ENCODE measurements at regions not wholly inside any gene's neighbourhood (a gene's known extent, or its start where the extent isn't known, plus 50 kb on each side); places are given as distances from the start of the nearest gene placed in this dataset.
"Not testable (repeated sequence)": the region's sequence is repeated elsewhere in the genome, so short reads cannot be mapped to it uniquely, and the experiment has no call there.

GRCh38 chrX:13386636-13387035 is 66.8 kb upstream of the ATXN3L start:
- DNase-seq = no peak
- no peaks in the 10 kb centered on the region for H3K27me3 ChIP-seq (ENCODE audit: insufficient read depth, low read length, poor library complexity)
- H3K27ac ChIP-seq (ENCODE audit: low read depth, low read length) = no peak overlapping the region
- no peak overlapping the region for H3K9ac ChIP-seq (ENCODE audit: low read length)
- H3K79me1 ChIP-seq (ENCODE audit: low read length) = no peaks in the 10 kb centered on the region
- H2BK15ac ChIP-seq (replicated peaks; ENCODE audit: low read depth) = no peak overlapping the region
- H2BK120ac ChIP-seq (ENCODE audit: low read depth, low read length) = peak overlapping the region; percentile 28
- H4K5ac ChIP-seq (ENCODE audit: low read length) = no peak overlapping the region
- H3K4ac ChIP-seq (ENCODE audit: low read depth, low read length) = no peak overlapping the region
- H3K18ac ChIP-seq (ENCODE audit: low read length) = no peak overlapping the region
- no peak overlapping the region for H3K56ac ChIP-seq (ENCODE audit: low read length)
- H3K4me1 ChIP-seq (ENCODE audit: control insufficient read depth, low read depth, low read length) = no peaks in the 10 kb centered on the region
- H4K8ac ChIP-seq (ENCODE audit: low read depth, low read length) = no peak overlapping the region
- H3K79me2 ChIP-seq (ENCODE audit: control insufficient read depth, insufficient read depth, low read length) = no peaks in the 10 kb centered on the region
- H2AK5ac ChIP-seq (ENCODE audit: low read length) = no peak overlapping the region
- no peak overlapping the region for H2BK5ac ChIP-seq (ENCODE audit: low read length)
- no peak overlapping the region for H3K4me2 ChIP-seq (ENCODE audit: low read length)
- H3K4me3 ChIP-seq (ENCODE audit: low read length) = no peak overlapping the region
- no peaks in the 10 kb centered on the region for H3K36me3 ChIP-seq (ENCODE audit: control insufficient read depth, insufficient read depth, low read length)
- H3K23ac ChIP-seq (ENCODE audit: low read length) = no peak overlapping the region

- no peak overlapping the region for H3K23ac ChIP-seq (ENCODE audit: low read length)
- H2AK5ac ChIP-seq (ENCODE audit: low read length) = no peak overlapping the region
- H3K9ac ChIP-seq (ENCODE audit: low read length) = no peak overlapping the region
- no peak overlapping the region for H3K4me2 ChIP-seq (ENCODE audit: low read length)
- H3K27ac ChIP-seq (ENCODE audit: low read depth, low read length) = no peak overlapping the region
- no peak overlapping the region for H2BK15ac ChIP-seq (replicated peaks; ENCODE audit: low read depth)
- no peak overlapping the region for H4K5ac ChIP-seq (ENCODE audit: low read length)
- no CpG with 5 or more reads among the region's 3 CpGs for WGBS (ENCODE audit: extremely low coverage, insufficient coverage, low lambda C conversion rate)
- H3K4me1 ChIP-seq (ENCODE audit: control insufficient read depth, low read depth, low read length) = no peaks in the 10 kb centered on the region
- no peaks in the 10 kb centered on the region for H3K36me3 ChIP-seq (ENCODE audit: control insufficient read depth, insufficient read depth, low read length)
- no peak overlapping the region for H3K4me3 ChIP-seq (ENCODE audit: low read length)
- H4K8ac ChIP-seq (ENCODE audit: low read depth, low read length) = no peak overlapping the region
- no peak overlapping the region for H3K56ac ChIP-seq (ENCODE audit: low read length)
- H3K4ac ChIP-seq (ENCODE audit: low read depth, low read length) = no peak overlapping the region
- no peak overlapping the region for H2BK120ac ChIP-seq (ENCODE audit: low read depth, low read length)
- no peak overlapping the region for H2BK5ac ChIP-seq (ENCODE audit: low read length)
- no peaks in the 10 kb centered on the region for H3K79me1 ChIP-seq (ENCODE audit: low read length)
- H3K27me3 ChIP-seq (ENCODE audit: insufficient read depth, low read length, poor library complexity) = no peaks in the 10 kb centered on the region
- H3K18ac ChIP-seq (ENCODE audit: low read length) = no peak overlapping the region
- no peaks in the 10 kb centered on the region for H3K79me2 ChIP-seq (ENCODE audit: control insufficient read depth, insufficient read depth, low read length)
- DNase-seq = no peak
These were observed 66.2 kb upstream of the ATXN3L start for GRCh38 chrX:13386092-13386491.

- Histone ChIP-seq H3K27me3 (ENCODE audit: insufficient read depth, low read length, poor library complexity) (no peaks in the 10 kb centered on the region), H2AK5ac (ENCODE audit: low read length) (no peak overlapping the region), H3K4me1 (ENCODE audit: control insufficient read depth, low read depth, low read length) (no peaks in the 10 kb centered on the region), H2BK120ac (ENCODE audit: low read depth, low read length) (no peak overlapping the region), H3K79me1 (ENCODE audit: low read length) (no peaks in the 10 kb centered on the region), H3K18ac (ENCODE audit: low read length) (no peak overlapping the region), H3K4ac (ENCODE audit: low read depth, low read length) (no peak overlapping the region), H3K4me2 (ENCODE audit: low read length) (no peak overlapping the region), H4K5ac (ENCODE audit: low read length) (no peak overlapping the region), H4K8ac (ENCODE audit: low read depth, low read length) (no peak overlapping the region), H3K56ac (ENCODE audit: low read length) (no peak overlapping the region), H2BK15ac (replicated peaks; ENCODE audit: low read depth) (no peak overlapping the region), H3K27ac (ENCODE audit: low read depth, low read length) (no peak overlapping the region), H3K23ac (ENCODE audit: low read length) (no peak overlapping the region), H3K4me3 (ENCODE audit: low read length) (no peak overlapping the region), H2BK5ac (ENCODE audit: low read length) (no peak overlapping the region), H3K79me2 (ENCODE audit: control insufficient read depth, insufficient read depth, low read length) (no peaks in the 10 kb centered on the region), H3K9ac (ENCODE audit: low read length) (no peak overlapping the region), H3K36me3 (ENCODE audit: control insufficient read depth, insufficient read depth, low read length) (no peaks in the 10 kb centered on the region)
- DNase-seq = no peak
- WGBS (ENCODE audit: extremely low coverage, insufficient coverage, low lambda C conversion rate) = no CpG with 5 or more reads among the region's 5 CpGs
These were observed 64.1 kb upstream of the ATXN3L start for GRCh38 chrX:13383907-13384306.

GRCh38 chrX:13381514-13381913 is 61.7 kb upstream of the ATXN3L start:
- H3K27ac ChIP-seq (ENCODE audit: low read depth, low read length) = no peak overlapping the region
- no peak overlapping the region for H3K18ac ChIP-seq (ENCODE audit: low read length)
- no peak overlapping the region for H2BK120ac ChIP-seq (ENCODE audit: low read depth, low read length)
- H3K4me1 ChIP-seq (ENCODE audit: control insufficient read depth, low read depth, low read length) = no peaks in the 10 kb centered on the region
- H3K56ac ChIP-seq (ENCODE audit: low read length) = no peak overlapping the region
- H2AK5ac ChIP-seq (ENCODE audit: low read length) = no peak overlapping the region
- H4K8ac ChIP-seq (ENCODE audit: low read depth, low read length) = no peak overlapping the region
- no peak for DNase-seq
- H3K9ac ChIP-seq (ENCODE audit: low read length) = no peak overlapping the region
- no peak overlapping the region for H3K4me3 ChIP-seq (ENCODE audit: low read length)
- H3K79me1 ChIP-seq (ENCODE audit: low read length) = no peaks in the 10 kb centered on the region
- WGBS (ENCODE audit: extremely low coverage, insufficient coverage, low lambda C conversion rate) = no CpG with 5 or more reads among the region's 2 CpGs
- H4K5ac ChIP-seq (ENCODE audit: low read length) = no peak overlapping the region
- no peak overlapping the region for H2BK5ac ChIP-seq (ENCODE audit: low read length)
- no peaks in the 10 kb centered on the region for H3K79me2 ChIP-seq (ENCODE audit: control insufficient read depth, insufficient read depth, low read length)
- no peak overlapping the region for H2BK15ac ChIP-seq (replicated peaks; ENCODE audit: low read depth)
- no peaks in the 10 kb centered on the region for H3K27me3 ChIP-seq (ENCODE audit: insufficient read depth, low read length, poor library complexity)
- no peak overlapping the region for H3K4me2 ChIP-seq (ENCODE audit: low read length)
- no peak overlapping the region for H3K4ac ChIP-seq (ENCODE audit: low read depth, low read length)
- H3K23ac ChIP-seq (ENCODE audit: low read length) = no peak overlapping the region
- H3K36me3 ChIP-seq (ENCODE audit: control insufficient read depth, insufficient read depth, low read length) = no peaks in the 10 kb centered on the region

GRCh38 chrX:13380211-13380610 is 60.4 kb upstream of the ATXN3L start:
- Histone ChIP-seq H3K4ac (ENCODE audit: low read depth, low read length) (no peak overlapping the region), H2BK5ac (ENCODE audit: low read length) (no peak overlapping the region), H3K23ac (ENCODE audit: low read length) (no peak overlapping the region), H3K79me2 (ENCODE audit: control insufficient read depth, insufficient read depth, low read length) (no peaks in the 10 kb centered on the region), H3K9ac (ENCODE audit: low read length) (no peak overlapping the region), H3K56ac (ENCODE audit: low read length) (no peak overlapping the region), H3K4me2 (ENCODE audit: low read length) (no peak overlapping the region), H2BK120ac (ENCODE audit: low read depth, low read length) (no peak overlapping the region), H2BK15ac (replicated peaks; ENCODE audit: low read depth) (no peak overlapping the region), H3K27me3 (ENCODE audit: insufficient read depth, low read length, poor library complexity) (no peaks in the 10 kb centered on the region), H2AK5ac (ENCODE audit: low read length) (no peak overlapping the region), H3K4me3 (ENCODE audit: low read length) (no peak overlapping the region), H3K79me1 (ENCODE audit: low read length) (no peaks in the 10 kb centered on the region), H3K27ac (ENCODE audit: low read depth, low read length) (no peak overlapping the region), H4K8ac (ENCODE audit: low read depth, low read length) (no peak overlapping the region), H3K4me1 (ENCODE audit: control insufficient read depth, low read depth, low read length) (no peaks in the 10 kb centered on the region), H4K5ac (ENCODE audit: low read length) (no peak overlapping the region), H3K36me3 (ENCODE audit: control insufficient read depth, insufficient read depth, low read length) (no peaks in the 10 kb centered on the region), H3K18ac (ENCODE audit: low read length) (no peak overlapping the region)
- no CpG with 5 or more reads among the region's 2 CpGs for WGBS (ENCODE audit: extremely low coverage, insufficient coverage, low lambda C conversion rate)
- DNase-seq = no peak

- H3K79me1 ChIP-seq (ENCODE audit: low read length); H3K27ac ChIP-seq (ENCODE audit: low read depth, low read length); H3K27me3 ChIP-seq (ENCODE audit: insufficient read depth, low read length, poor library complexity); H3K36me3 ChIP-seq (ENCODE audit: control insufficient read depth, insufficient read depth, low read length); H4K5ac ChIP-seq (ENCODE audit: low read length); H2BK120ac ChIP-seq (ENCODE audit: low read depth, low read length); H3K18ac ChIP-seq (ENCODE audit: low read length); H3K9ac ChIP-seq (ENCODE audit: low read length); H2BK5ac ChIP-seq (ENCODE audit: low read length); H3K79me2 ChIP-seq (ENCODE audit: control insufficient read depth, insufficient read depth, low read length); H3K23ac ChIP-seq (ENCODE audit: low read length); H3K4me1 ChIP-seq (ENCODE audit: control insufficient read depth, low read depth, low read length); H3K4me3 ChIP-seq (ENCODE audit: low read length); H3K4ac ChIP-seq (ENCODE audit: low read depth, low read length); H3K4me2 ChIP-seq (ENCODE audit: low read length); DNase-seq; H3K56ac ChIP-seq (ENCODE audit: low read length); H2BK15ac ChIP-seq (replicated peaks; ENCODE audit: low read depth); H2AK5ac ChIP-seq (ENCODE audit: low read length); H4K8ac ChIP-seq (ENCODE audit: low read depth, low read length): not testable (repeated sequence)
- WGBS (ENCODE audit: extremely low coverage, insufficient coverage, low lambda C conversion rate) = no CpG with 5 or more reads among the region's 60 CpGs
These were observed 59.0 kb upstream of the ATXN3L start for GRCh38 chrX:13378562-13379518.
